ENCODE measurements at regions not wholly inside any gene's neighbourhood (a gene's known extent, or its start where the extent isn't known, plus 50 kb on each side); places are given as distances from the start of the nearest gene placed in this dataset.
"Not testable (repeated sequence)": the region's sequence is repeated elsewhere in the genome, so short reads cannot be mapped to it uniquely, and the experiment has no call there.

DNA sequence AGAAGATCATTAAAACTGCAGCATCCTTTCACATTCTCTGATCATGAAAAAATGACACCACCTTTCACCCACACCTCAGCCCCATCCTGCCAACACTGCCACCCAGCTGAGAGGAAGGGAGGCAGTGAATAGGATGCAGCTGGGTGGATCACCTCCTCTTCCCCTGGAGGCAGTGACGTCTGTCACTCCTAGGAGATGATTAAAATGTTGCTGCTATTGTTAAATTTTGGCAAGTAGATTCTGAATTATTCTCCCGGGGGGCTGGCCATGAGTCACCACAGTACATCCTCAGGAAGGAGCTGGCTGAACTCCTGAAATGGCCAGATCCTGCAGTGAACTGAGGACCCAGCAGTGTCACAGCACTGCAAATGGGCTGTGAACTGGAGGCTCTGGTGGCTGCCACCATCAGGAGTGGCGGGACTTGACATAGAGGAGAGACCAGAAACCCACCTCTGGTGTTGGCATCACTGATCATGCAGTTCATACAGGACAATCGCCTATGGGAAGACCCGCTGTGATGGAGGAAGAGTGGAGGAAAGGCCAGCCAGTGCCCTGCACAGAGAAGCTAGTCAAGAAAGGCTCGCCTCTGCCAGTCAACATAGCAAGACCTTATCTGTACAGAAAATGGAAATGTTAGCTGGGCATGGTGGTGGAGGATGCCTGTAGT lies 199.1 kb downstream of the FAM43A start:
- no peak for DNase-seq (ENCODE audit: low spot score)

DNA sequence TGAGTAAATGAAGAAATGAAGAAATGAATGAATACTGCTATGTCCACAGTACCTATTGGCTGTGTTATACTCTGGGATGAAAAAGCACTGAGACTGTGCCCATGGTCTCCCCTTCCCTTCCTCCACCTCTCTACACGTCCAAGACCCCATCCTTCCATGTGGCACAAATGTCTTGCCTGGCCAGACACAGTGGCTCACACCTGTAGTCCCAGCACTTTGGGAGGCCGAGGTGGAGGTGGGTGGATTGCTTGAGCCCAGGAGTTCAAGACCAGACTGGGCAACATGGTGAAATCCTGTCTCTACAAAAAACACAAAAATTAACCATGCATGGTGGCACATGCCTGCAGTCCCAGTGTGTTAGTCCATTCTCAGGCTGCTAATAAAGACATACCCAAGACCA lies 200.1 kb downstream of the FAM43A start:
- DNase-seq (ENCODE audit: low spot score) = no peak

DNA sequence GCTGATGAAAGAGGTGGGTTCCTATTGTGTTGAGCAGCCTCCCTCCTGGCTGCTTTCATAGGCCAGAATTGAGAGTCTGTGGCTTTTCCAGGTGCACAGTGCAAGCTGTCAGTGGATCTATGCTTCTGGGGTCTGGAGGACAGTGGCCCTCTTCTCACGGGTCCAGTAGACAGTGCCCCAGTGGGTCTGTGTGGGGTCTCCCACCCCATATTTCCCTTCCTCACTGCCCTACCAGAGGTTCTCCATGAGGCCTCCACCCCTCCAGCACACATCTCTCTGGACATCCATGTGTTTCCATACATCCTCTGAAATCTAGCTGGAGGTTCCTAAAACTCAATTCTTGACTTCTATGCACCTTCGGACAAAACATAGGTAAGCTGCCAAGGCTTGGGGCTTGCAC lies 201.2 kb downstream of the FAM43A start:
- no peak for DNase-seq (ENCODE audit: low spot score)

DNA sequence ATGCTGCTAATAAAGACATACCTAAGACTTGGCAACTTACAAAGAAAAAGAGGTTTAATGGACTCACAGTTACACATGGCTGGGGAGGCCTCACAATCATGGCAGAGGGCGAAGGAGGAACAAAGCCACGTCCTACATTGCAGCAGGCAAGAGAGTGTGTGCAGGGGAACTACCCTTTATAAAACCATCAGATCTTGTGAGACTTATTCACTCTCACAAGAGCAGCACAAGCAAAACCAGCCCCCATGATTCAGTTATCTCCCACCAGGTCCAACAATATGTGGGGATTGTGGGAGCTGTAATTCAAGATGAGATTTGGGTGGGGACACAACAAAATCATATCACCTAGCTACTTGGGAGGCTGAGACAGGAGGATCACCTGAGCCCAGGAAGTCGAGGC lies 202.4 kb downstream of the FAM43A start:
- not testable (repeated sequence) for DNase-seq (ENCODE audit: low spot score)

DNA sequence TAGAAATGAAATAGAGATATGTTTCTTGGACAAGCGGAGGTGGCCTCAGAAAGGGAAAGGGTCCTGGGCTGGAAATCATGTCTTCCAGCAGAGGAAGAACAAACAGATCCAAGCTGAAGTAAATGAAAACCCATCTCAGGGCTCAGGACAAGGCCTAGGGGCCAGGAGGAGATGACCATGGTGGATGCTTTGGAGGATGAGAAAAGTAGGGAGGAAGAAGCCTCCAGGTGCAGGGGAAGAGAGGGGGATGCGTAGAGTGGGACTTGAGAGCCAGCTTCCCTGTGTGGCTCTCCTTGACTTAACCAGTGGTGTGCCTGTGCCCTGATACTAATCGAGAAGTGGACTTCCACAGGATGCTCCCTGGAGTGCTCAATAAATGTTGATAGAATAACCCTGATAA lies 203.2 kb downstream of the FAM43A start:
- no peak for DNase-seq (ENCODE audit: low spot score)

DNA sequence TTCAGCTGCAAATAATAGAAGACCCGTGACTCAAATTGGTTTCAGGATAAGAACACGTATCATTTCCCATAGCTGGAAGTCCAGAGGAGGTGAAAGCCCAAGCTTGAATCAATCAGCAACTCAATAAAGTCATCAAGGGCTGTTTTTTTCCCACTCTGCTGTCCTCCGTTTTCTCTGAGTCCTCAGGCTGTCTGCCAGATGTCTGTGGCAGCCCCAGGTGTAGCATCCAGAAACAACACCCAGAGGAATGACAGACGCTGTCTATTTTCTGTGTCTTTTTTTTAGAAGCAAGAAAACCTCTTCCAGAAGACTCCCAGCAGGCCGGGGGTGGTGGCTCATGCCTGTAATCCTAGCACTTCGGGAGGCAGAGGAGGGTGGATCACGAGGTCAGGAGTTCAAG lies 204.4 kb downstream of the FAM43A start:
- no peak for DNase-seq (ENCODE audit: low spot score)

DNA sequence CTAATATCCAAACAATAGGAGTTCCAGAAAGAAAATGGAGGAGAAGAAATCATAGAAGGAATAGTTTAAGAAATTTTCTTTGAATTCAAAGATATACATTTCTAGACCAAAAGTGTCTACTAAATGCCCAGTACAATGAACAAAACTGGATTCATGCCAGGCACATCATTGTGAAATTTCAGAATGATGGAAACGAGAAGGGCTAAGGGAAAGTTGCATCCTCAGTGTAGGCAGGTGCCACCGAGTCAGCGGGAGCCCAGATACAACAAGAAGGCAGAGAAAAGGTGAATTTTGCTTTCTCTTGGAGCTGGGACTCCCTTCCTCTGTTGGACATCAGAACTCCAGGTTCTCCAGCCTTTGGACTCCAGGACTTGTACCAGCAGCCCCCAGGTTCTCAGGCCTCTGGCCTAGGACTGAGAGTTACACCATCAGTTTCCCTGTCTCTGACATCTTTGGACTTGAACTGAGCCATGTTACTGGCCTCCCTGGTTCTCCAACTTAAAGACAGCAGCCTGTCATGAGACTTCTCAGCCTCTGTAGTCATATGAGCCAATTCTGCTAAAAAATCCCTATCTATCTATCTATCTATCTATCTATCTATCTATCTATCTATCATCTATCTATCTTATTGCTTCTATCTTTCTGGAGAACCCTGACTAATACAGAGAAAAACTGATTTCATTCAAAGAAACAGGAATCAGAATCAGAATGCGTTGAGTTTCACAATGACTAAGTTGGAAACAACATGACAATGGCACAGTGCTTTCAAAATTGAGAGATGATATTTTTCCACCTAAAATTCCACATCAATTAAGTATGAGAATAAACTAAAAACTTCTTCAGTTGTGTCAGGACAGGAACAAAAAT lies 207.7 kb downstream of the FAM43A start:
- DNase-seq (ENCODE audit: low spot score) = no peak

DNA sequence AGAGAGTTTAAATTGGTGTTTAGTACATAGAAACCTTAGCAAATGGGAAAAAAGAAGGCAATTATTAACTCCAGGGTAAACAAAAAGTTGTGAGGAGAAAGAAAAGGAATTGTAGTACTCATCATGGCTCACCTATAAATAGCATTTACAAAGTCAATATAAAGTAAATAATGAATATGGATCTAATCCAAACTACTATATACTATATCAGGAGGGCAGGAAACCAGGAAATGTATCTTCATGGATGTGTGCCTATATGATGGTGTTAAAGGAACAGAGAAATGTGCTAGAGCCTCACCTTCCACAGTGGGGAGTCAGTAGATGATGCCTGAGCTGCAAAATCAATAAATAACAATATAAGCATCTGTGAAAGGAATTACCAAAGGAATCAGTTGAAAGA lies 208.9 kb downstream of the FAM43A start:
- no peak for DNase-seq (ENCODE audit: low spot score)

DNA sequence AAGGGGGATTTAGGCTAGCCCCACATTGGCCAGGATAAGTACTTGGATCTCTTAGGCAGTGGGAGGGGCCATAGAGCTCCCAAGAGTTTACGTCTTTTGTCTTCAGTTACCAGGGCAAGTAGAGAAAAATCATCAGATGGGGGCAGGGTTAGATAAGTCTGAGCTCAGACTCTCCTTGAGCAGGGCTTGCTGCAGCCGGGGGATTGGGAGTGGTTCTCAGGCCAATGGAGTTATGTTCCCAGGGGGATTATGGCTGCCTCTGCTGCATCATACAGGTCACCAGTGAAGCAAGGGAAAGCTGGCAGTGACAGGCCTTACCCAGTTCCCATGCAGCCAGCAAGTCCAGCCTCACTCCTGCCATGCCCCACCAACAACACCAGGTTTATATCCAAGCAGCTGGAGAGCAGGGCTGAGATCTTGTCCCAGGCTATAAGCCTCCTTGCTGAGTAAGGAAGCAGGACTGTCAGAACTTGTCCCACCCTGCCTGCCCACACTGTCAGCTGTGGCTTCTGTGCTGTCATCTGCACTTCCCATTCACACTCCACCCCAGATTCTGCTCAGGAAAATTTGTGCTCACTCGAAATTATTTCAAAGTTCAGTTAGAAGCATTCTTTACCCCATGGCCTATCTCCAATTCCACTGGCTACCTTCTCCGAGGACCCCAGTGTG lies 215.3 kb downstream of the FAM43A start:
- DNase-seq (ENCODE audit: low spot score) = no peak

DNA sequence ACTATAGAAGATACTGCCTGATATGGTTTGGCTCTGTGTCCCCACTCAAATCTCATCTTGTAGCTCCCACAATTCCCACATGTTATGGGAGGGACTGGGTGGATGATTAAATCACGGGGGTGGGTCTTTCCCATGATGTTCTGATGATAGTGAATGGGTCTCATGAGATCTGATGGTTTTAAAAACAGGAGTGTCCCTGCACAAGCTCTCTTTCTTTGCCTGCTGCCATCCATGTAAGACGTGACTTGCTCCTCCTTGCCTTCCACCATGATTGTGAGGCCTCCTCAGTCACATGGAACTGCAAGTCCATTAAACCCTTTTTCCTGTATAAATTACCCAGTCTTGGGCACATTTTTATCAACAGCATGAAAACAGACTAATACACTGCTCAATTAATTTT lies 217.8 kb downstream of the FAM43A start:
- not testable (repeated sequence) for DNase-seq (ENCODE audit: low spot score)

DNA sequence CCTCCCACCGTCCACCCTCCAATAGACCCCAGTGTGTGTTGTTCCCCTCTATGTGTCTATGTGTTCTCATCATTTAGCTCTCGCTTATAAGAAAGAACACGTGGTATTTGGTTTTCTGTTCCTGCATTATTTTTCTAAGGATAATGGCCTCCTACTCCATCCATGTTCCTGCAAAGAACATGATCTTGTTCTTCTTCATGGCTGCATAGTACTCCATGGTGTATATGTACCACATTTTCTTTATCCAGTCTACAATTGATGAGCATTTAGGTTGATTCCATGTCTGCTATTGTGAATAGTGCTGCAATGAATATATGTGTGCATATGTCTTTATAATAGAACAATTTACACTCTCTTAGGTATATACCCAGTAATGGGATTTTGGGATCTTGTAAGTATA lies 219.3 kb downstream of the FAM43A start:
- not testable (repeated sequence) for DNase-seq (ENCODE audit: low spot score)

DNA sequence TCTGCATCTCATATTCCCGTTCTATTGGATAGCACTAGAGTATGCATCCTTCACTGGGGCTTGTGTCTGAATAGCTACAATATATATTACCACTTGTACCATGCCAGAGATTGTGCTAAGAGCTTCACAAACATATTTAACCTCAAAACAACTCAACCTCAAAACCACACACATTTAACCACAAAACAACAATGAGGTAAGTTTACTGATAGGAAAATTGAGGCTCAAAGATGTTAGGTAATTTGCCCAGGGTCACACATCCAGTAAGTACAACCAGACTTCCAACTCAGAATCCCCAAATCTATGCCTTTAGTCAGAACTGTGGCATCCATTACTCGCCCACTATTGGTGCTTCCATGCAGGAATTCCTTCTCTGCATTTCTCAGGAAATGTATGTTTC lies 220.0 kb downstream of the FAM43A start:
- no peak for DNase-seq (ENCODE audit: low spot score)

DNA sequence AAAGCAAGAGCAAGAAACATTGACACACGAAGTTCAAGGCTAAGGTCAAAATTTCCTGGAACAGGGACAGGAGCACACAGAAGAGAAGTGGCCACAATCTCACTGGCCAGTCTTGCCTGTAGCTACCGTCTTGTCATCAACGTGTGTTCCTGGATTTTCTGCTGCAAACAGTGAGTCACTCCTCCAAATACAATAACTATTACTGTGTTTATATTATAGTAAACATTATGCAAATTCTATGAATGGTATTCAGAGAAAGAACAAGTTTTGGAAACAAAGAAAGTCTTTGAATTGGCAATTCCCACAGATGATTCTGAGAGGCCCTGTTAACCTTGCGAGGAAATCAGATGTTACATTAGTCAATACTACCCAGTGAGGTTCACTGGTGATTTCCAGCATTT lies 220.5 kb downstream of the FAM43A start:
- DNase-seq (ENCODE audit: low spot score) = no peak

DNA sequence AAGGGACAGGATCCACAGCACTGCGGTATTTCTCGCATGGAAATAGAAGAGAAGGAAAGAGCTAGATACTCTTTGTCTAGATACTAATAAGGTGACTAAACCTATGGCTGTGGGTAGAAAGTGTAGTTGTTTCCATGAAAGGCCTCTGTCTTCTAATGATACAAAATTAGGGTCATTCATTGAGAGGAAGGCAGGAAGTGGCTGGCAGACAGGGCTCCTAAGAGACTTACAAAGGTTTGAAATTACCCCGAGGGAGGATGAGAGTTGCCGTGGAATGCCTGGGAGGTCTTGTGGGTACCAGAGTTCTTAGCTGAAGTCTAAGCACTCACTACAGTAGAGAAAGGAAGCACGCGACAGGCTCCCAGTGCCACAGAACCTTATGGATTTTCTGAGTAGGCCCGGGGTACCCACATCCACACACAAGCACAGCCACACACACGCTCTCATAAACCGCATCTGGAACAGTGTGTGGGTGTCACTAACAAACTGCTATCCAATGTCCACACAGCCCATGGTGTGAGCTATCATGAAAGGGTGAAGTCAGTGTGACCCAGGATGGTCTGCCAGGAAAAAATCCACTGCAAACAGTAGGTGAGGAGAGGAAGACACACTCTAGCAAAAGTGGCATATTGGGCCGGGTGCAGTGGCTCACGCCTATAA lies 221.4 kb downstream of the FAM43A start:
- DNase-seq (ENCODE audit: low spot score) = no peak

DNA sequence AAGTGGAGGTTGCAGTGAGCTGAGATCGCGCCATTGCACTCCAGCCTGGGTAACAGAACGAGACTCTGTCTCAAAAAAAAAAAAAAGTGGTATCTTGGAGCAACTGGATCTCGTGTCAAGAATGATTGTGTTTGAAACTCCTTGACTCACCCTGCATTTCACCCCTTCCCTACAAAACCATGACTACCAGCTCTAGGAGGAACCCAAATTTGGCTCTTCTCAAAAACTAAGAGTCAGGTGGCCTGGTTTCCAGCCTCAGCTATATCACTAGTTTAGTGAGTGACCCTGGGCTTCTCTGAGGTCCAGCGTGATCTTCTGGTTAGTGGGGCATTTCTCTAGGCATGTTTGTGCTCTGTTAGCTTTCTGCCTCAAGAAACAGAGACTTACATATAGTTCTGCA lies 222.1 kb downstream of the FAM43A start:
- DNase-seq (ENCODE audit: low spot score) = no peak

DNA sequence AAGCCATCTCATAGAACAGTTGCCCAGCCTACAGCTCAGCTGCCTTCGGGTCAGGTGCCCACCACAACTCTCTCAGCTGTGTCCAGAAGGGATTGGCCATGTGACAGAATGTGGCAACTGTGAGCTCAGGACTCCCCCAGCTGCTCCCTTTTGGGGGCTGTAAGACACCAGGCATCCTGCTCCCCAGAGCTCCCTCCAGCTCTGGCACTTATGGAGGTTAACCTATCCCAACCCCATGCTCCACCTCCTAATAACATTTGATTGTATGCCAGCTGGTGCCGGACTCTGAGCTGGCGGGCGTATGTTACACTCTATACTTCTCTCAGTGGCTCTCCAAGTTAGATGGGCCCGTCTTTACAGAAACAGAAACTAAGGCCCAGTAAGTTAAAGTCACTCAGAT lies 222.8 kb downstream of the FAM43A start:
- DNase-seq (ENCODE audit: low spot score) = no peak

DNA sequence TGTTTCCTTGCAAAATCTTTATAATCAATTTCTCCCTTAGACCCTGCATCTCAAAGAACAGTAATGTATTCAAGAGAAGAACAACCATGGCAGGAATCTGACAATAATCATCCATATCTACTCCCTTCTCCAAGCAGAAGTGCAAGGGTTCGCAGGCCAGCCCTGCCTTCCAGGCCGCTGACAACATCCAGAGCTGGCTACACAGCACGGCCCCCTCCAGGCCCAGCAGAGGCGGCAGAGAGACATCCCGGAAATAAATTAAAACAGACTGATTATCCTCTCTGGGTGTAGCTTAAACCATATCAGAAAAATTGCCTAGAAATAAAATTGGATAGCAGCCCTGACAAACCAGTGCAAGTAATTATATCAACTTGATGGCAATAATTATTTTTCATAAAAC lies 223.3 kb downstream of the FAM43A start:
- no peak for DNase-seq (ENCODE audit: low spot score)

DNA sequence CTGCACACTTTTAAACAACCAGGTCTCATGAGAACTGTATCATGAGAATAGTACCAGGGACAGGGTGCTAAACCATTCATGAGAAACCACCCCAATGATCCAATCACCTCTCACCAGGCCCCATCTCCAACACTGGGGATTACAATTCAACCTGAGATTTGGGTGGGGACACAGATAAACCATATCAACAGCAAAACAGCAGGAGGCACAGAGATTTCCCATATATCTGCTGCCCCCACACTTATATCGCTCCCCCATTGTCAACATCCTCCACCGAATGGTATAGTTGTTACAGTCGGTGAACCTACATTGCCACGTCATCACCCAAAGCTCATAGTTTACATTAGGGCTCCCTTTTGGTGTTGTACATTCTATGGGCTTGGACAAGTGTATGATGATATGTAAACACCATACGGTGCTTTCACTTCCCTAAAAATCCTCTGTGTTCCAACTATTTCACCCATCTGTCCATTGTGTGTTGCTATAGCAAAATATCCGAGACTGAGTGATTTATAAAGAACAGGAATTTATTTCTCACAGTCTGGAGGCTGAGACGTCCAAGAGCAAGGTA lies 224.8 kb downstream of the FAM43A start:
- no peak for DNase-seq (ENCODE audit: low spot score)

DNA sequence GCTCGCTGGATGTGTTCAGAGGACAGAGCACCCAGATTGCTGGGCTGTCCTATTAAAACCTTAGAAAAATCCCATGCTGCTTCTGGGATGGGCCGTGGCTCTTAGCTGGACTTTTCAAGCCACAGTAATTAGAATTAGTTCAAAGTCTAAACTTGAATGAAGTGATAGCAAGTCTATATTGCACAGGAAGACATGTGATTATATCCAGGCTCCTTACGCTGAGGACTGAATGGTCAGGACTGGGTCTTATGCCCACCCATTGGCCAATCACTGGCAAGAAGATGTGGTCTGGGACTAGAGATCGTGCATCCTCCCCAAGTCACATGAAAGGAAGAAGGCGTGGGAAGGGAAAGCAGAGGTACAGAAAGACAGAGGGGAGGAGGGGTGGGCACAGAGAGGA lies 227.6 kb downstream of the FAM43A start:
- no peak for DNase-seq (ENCODE audit: low spot score)

DNA sequence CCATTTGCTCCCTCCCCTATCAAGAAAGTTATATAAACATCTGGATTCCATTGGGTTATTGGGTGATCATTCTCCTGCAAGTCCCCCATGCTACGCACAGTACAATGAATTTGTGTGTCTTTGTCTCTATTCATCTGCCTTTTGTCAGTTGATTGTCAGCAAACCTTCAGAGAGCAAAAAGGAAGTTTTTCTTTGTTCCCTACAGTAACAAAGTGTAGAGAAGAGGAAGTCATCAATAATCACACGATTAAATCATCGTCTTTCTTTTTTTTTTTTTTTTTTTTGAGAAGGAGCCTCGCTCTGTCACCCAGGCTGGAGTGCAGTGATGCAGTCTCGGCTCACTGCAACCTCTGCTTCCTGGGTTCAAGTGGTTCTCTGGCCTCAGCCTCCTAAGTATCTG lies 239.2 kb downstream of the FAM43A start:
- not testable (repeated sequence) for DNase-seq (ENCODE audit: low spot score)

DNA sequence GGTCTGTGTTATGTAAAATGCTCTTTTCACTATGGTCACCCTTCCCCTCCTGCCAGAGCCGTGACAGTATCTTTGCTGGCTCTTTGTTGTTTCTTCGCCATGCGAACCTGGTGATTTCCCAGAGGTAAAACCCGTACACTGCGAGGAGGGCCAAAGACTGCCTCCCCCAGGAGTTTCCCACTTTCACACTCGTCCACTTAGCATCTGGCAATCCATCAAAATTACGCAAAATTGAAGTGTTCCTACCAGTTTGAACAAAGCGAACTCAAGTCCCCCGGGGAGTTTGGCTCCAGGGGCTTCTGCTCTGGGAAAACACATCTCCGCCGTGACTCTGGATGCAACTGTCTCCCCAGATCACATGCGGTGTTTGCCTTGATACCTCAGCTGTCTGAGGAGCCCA lies 239.9 kb downstream of the FAM43A start:
- no peak for DNase-seq (ENCODE audit: low spot score)

DNA sequence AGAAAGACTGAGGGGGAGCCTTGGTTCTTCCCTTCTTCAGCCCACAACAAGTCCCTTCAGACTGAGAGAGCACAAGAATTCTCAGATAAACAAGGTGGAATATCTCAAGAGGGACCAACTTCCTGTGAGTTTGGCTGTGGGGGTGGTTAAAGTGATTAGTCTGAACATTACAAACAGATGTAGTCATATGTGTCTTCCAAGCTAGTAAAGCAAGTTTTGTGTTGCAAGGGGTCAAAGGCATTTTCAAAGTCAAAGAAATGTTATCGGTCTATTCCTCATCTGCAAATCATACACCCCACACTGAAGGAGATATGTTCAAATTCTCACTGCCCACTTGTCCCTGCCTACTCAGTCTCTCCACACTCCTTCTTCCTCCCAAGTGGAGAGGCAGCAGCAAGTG lies 242.5 kb downstream of the FAM43A start:
- no peak for DNase-seq (ENCODE audit: low spot score)
